OCI-LY1 (cell line): ENCODE measurements at regions not wholly inside any gene's neighbourhood (a gene's known extent, or its start where the extent isn't known, plus 50 kb on each side); places are given as distances from the start of the nearest gene placed in this dataset.

Experiments used
- EZH2 ChIP-seq: fragments of 200-600 bp; sonication (generic), shearing (Covaris generic); IDR thresholded peaks from 2 replicates; pipeline ENCODE4 v1.8.0; 2017; ENCODE audit warnings: borderline replicate concordance, mixed run types, mild to moderate bottlenecking, antibody characterized with exemption, low read length, moderate library complexity, mixed read lengths
- TF ChIP-seq, protein P1 (sequence below): fragments of 200-600 bp; sonication (generic), shearing (Covaris generic); IDR thresholded peaks from 2 replicates; pipeline ENCODE4 v1.5.1; 2017; ENCODE audit warnings: mild to moderate bottlenecking, antibody characterized with exemption, low read length, moderate library complexity, mixed read lengths

DNA sequence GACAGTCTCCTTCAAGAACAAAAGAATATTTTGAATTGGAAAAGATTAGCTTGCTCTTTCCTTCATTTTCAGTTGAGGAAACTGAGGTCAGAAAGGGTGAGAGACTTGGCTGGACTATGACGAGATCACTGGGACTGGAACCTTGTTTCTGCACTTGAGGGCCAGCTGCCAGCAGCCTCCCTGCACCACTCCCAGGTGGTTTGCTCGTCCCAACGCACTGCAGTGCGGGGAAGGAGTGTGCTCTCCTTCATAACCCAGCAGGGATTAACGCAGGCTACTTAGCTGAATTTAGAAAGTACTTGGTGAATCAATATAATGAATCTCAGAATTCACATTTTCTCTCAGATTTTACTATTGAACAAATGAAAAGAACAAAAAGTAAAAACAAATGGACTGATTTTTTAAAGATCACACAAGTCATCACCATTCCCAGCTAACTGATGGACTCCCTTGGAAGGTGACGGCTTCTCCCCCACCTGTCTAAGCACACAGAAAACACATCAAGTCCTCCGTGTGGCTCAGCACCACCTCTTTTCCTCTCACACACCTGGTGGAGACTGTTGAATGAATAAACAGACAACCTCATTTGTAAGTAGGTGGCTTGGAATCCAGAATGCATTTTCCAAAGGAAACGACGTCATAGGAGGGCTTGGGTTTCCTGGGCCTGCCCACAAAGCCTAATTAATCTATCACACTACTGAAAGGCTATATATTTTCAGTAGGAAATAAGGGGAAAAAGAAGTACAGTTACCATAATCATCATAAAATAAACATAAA, 121.0 kb downstream of the QRSL1 start:
- TF ChIP-seq, protein P1, sequence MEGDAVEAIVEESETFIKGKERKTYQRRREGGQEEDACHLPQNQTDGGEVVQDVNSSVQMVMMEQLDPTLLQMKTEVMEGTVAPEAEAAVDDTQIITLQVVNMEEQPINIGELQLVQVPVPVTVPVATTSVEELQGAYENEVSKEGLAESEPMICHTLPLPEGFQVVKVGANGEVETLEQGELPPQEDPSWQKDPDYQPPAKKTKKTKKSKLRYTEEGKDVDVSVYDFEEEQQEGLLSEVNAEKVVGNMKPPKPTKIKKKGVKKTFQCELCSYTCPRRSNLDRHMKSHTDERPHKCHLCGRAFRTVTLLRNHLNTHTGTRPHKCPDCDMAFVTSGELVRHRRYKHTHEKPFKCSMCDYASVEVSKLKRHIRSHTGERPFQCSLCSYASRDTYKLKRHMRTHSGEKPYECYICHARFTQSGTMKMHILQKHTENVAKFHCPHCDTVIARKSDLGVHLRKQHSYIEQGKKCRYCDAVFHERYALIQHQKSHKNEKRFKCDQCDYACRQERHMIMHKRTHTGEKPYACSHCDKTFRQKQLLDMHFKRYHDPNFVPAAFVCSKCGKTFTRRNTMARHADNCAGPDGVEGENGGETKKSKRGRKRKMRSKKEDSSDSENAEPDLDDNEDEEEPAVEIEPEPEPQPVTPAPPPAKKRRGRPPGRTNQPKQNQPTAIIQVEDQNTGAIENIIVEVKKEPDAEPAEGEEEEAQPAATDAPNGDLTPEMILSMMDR = no peak
- no peak for TF ChIP-seq EZH2
